Activated CD4-positive, alpha-beta T cell treated with anti-CD3 and anti-CD28 coated beads, Interleukin-10, Interleukin-2, amounts not matched to agents 100 ng/mL and 50 ng/mL, durations not matched to agents 16 hours and 8 hours (primary cell): ENCODE measurements at regions not wholly inside any gene's neighbourhood (a gene's known extent, or its start where the extent isn't known, plus 50 kb on each side); places are given as distances from the start of the nearest gene placed in this dataset.

Source experiments
- DNase-seq: peaks from one replicate; pipeline ENCODE4 v3.0.0-alpha.2; 2020

- no peak for DNase-seq
These were observed 1716.5 kb upstream of the SLC10A2 start for GRCh38 chr13:104782741-104783140.

GRCh38 chr13:104779311-104779993 is 1713.2 kb upstream of the SLC10A2 start:
- DNase-seq, result no peak

GRCh38 chr13:104773775-104774174 is 1707.6 kb upstream of the SLC10A2 start:
- DNase-seq, result peak; percentile 30

- no peak for DNase-seq
These were observed 1703.3 kb upstream of the SLC10A2 start for GRCh38 chr13:104769545-104769944.

DNA sequence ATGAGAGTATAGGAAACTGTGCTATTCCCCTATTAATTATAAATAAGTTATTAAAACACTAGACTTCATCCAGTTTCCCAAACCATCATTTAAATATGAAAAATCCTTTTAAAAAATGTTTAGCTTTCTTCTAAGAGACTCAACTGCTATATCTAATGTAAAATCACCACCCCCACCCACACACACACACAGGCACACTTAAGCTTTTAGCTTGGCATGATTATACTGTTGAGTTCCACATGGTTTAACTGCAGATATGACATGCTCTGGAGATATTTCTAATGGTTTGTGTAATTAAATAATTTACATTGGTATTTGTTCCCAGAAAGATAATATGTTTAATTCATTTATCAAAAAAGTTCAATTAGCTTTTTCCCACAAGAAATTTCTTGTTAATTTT is 1700.1 kb upstream of the SLC10A2 start:
- DNase-seq, result no peak

- no peak for DNase-seq
These were observed 1698.4 kb upstream of the SLC10A2 start for GRCh38 chr13:104764600-104764999.

GRCh38 chr13:104759069-104759468 is 1692.9 kb upstream of the SLC10A2 start:
- no peak for DNase-seq

GRCh38 chr13:104757712-104758111 is 1691.5 kb upstream of the SLC10A2 start:
- DNase-seq, result no peak

GRCh38 chr13:104750377-104750776 is 1684.2 kb upstream of the SLC10A2 start:
- DNase-seq, result no peak

DNA sequence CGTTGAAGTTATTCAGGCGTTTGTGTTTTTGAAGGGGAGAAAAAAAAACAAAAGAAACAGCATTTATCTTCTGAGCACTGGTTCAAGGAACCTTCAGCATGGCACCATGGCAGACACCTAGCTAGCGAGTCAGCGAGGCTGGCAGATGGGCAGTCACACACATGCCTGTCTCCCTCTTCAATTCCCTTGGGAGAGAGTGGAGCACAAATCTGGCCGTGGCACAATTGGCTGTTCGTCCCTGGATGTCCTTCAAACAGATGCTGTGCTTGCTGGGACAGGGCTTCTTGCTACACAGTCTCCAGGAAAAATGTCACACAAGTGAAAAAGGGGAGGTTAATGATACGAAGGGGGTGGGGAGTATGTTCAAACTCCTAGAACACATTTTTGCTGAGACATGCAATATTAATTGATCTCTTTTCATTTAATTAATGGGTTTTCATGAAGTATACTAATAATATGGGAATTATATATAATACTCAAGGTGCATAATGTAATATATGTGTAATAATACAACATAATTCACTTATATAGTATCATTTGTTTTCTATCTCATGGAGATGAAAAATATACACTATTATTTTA is 1674.5 kb upstream of the SLC10A2 start:
- no peak for DNase-seq

GRCh38 chr13:104737713-104738112 is 1671.5 kb upstream of the SLC10A2 start:
- DNase-seq, result no peak

DNA sequence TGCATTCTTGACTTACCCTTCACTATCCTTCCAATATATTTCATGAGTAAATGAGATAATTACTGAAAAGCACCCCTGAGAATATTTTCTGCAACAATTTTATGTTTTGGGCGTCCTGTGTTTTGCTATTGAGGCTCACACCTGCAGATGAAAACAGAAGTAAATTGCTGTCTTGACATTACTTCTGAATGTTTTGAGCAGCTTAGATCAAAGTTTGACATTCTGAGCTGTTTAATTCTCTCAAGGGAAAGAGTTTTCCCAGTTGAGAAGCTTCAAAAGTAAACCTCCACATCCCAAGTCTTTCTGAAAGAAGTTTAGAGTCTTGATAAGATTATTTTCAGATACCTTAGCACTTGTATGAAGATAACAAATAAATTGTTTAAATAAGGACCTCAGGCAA is 1667.2 kb upstream of the SLC10A2 start:
- DNase-seq, result no peak

GRCh38 chr13:104715111-104715510 is 1648.9 kb upstream of the SLC10A2 start:
- no peak for DNase-seq

- no peak for DNase-seq
These were observed 1639.0 kb upstream of the SLC10A2 start for GRCh38 chr13:104705031-104705750.

DNA sequence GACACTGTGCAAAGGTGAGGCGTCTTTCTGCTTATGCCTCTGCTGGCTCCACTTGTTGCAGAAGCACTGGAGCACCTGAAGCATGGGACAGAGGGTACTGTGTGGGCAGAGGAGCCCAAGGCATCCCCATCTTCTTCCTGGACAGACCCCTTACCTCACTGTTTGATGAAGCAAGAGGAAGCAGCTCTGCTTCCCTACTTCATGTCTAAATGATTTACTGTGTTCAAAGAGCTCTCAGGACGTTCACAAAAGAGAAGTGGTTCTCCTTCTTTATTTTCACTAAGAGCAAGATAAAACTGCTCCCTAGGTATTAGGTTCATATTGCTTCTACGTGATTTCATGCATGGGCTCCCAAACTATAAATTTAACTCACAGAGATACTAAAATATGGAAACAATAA is 1635.4 kb upstream of the SLC10A2 start:
- DNase-seq, result no peak

DNA sequence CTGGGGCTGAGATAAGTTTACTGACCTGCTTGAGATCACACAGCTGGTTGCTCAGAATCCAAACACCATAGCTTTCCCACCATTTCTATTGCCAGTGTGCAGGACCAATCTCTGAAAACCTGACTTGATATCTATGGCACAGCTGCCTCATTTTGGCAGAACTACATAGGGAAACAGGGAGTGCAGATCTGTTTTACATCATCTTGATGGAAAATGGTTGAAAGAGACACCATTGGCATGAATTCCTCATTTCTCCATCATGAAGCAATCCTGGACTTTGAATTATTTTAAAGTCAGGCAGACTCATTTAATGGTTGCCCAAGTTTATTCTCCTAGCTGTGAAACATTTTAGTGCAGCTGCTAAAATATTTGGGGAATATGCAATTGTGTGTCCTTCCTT is 1628.2 kb upstream of the SLC10A2 start:
- DNase-seq, result no peak

DNA sequence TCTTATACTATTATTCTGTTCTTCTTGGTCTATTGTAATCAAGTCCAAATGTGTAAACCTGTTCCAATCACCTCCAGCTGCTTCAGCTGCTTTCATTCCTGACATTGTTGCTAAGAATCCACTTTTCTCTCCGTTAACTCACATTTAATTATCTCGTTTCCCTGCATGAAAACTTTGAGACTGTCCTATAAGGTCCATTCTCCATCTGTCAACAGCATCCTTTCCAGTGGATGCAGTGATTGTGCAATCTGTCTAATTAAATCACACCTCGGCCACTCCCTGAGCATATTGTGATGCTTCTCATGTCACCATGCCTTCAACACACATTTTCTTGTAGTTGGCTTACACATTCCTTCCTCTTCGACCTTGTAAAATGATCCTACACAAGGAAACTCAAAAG is 1626.9 kb upstream of the SLC10A2 start:
- no peak for DNase-seq

DNA sequence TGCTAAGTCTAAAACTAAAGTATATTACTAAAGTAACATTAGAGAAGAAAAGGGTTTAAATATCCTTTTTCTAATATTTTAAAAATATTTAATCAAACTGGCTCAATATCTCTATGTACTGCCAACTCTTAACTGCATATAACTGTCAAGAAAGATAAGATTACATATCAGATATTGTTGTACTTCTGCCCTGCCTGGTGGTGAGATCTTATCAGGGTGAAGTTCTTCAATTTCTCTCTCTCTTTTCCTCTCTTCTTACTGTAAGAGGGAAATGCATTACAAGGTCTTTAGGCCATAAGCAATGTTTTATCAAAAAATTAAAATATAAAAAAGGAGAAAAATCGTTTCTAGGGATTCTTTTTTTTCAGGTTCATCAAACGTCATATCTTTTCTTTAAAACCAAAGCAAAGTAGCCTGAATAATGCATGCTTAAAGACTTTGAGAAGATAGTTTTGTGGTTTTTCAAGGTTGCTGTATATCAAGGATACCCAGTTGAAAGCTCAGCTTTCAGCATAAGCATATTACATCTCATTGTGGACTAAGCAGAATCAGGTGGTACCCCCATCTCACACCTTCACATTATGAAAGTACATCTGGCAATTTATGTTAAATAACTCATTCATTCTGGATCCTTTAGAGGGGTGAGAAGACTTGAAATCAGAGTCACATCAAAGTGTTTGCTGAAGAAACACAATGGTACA is 1625.7 kb upstream of the SLC10A2 start:
- DNase-seq, result no peak

- no peak for DNase-seq
These were observed 1620.3 kb upstream of the SLC10A2 start for GRCh38 chr13:104686484-104686883.

DNA sequence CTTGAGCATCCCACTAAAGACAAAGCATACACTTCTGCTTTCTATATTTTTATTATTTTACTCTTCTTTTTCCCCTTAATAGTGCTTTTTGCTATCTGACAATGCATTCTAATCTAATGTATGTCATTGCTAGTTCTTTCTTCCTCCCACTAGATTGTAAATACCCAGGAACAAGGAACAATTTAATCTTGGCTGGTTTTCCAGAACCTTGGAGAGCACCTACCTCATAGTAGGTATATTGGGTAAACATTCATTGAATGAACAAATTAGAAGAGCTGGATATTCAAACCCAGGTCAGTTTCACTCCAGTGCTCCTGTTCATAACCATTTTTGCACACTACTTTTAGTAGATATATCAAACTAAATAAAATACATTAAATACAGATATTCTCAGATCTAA is 1617.6 kb upstream of the SLC10A2 start:
- no peak for DNase-seq

- DNase-seq, result no peak
These were observed 1611.9 kb upstream of the SLC10A2 start for GRCh38 chr13:104678161-104678560.

GRCh38 chr13:104671901-104672300 is 1605.7 kb upstream of the SLC10A2 start:
- DNase-seq, result no peak

DNA sequence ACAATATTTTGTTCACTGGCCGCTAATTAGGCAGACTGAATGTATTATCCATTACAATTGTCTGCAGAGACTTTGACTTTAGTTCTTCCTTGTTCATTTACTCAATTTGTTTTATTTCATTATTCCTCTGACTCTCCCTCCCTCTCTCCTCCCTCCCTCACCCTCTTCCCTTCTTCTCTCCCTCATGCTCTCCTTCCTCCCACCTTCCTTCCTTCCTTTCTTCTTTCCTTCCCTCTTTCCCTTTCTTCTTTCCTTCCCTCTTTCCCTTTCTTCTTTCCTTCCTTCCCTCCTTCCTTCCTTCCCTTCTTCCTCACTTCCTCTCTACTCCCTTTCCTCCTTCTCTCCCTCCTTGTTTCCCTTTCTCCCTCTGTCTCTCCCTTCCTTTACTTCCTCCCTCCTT is 1591.0 kb upstream of the SLC10A2 start:
- DNase-seq, result no peak

DNA sequence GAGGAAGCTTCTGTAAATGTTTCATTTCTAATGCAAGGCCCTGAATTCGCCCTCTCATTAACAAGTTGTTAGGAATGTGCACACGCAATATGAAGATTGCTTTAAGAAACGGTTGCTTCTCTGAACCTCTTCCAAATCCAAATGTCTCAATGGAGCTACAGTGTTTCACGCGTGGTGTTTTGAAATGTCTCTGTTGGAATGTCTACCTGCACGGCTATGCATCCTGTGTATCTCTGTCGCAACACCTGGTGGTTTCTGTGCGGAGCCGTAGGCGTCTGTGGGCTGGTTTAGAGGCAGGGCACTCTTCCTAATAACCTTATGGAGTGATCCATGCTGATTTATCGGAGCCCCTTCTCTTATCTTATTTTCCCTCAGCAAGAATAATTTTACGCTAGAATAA is 1584.2 kb upstream of the SLC10A2 start:
- DNase-seq, result no peak
